WERI-Rb-1 (cell line): ENCODE measurements at regions not wholly inside any gene's neighbourhood (a gene's known extent, or its start where the extent isn't known, plus 50 kb on each side); places are given as distances from the start of the nearest gene placed in this dataset.
"Not testable (repeated sequence)": the region's sequence is repeated elsewhere in the genome, so short reads cannot be mapped to it uniquely, and the experiment has no call there.

ENCODE experiments used
- DNase-seq: peaks from one replicate; pipeline ENCODE4 v3.0.0-alpha.2; 2020
- H3K27ac ChIP-seq: fragments of 250-450 bp; sonication (Bioruptor Pico); 2 replicates; pipeline ENCODE4 v1.5.1; 2020; ENCODE audit warnings: mild to moderate bottlenecking, moderate library complexity
- H3K27me3 ChIP-seq: fragments of 250-450 bp; sonication (Bioruptor Pico); 2 replicates; pipeline ENCODE4 v1.5.1; 2021; ENCODE audit warnings: mild to moderate bottlenecking, low read depth, moderate library complexity; ENCODE audit not compliant: insufficient read depth, severe bottlenecking
- H3K36me3 ChIP-seq: fragments of 250-450 bp; sonication (Bioruptor Pico); 2 replicates; pipeline ENCODE4 v1.5.1; 2020; ENCODE audit warnings: mild to moderate bottlenecking, moderate library complexity
- H3K4me3 ChIP-seq: 2 replicates; pipeline ENCODE4 v1.5.1; 2011; ENCODE audit warnings: low read depth, mild to moderate bottlenecking, control low read depth, low read length
- H3K9me3 ChIP-seq: fragments of 250-450 bp; sonication (Bioruptor Pico); 2 replicates; pipeline ENCODE4 v1.5.1; 2021; ENCODE audit warnings: mild to moderate bottlenecking, moderate library complexity; ENCODE audit not compliant: severe bottlenecking
- TF ChIP-seq, protein P1 (sequence below): IDR thresholded peaks from 2 replicates; pipeline ENCODE4 v1.5.1; 2011; ENCODE audit warnings: low read depth, mild to moderate bottlenecking, control low read depth, inconsistent platforms, low read length

DNA sequence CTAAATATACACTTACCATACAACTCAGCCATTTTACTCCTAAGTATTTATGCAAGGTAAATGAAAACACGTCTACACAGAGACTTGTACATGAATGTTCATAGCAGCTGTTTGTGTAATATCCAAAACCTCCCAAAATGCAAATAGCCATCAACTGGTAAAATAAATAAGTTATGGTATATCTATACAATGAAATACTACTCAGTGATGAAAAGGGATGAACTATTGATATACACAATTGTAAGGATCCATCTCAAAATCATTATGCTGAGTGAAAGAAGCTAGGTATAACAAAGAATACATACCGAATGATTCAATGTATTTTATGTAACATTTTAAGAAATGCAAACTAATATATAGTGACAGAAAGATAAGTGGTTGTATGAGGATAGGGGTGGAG lies 149.8 kb upstream of the TNFSF11 start:
- no peak for DNase-seq
- H3K27ac ChIP-seq, result no peak overlapping the region
- TF ChIP-seq, protein P1, sequence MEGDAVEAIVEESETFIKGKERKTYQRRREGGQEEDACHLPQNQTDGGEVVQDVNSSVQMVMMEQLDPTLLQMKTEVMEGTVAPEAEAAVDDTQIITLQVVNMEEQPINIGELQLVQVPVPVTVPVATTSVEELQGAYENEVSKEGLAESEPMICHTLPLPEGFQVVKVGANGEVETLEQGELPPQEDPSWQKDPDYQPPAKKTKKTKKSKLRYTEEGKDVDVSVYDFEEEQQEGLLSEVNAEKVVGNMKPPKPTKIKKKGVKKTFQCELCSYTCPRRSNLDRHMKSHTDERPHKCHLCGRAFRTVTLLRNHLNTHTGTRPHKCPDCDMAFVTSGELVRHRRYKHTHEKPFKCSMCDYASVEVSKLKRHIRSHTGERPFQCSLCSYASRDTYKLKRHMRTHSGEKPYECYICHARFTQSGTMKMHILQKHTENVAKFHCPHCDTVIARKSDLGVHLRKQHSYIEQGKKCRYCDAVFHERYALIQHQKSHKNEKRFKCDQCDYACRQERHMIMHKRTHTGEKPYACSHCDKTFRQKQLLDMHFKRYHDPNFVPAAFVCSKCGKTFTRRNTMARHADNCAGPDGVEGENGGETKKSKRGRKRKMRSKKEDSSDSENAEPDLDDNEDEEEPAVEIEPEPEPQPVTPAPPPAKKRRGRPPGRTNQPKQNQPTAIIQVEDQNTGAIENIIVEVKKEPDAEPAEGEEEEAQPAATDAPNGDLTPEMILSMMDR, result no peak
- H3K36me3 ChIP-seq, result no peaks in the 10 kb centered on the region
- H3K9me3 ChIP-seq, result no peaks in the 10 kb centered on the region
- no peaks in the 10 kb centered on the region for H3K27me3 ChIP-seq
- no peak overlapping the region for H3K4me3 ChIP-seq

DNA sequence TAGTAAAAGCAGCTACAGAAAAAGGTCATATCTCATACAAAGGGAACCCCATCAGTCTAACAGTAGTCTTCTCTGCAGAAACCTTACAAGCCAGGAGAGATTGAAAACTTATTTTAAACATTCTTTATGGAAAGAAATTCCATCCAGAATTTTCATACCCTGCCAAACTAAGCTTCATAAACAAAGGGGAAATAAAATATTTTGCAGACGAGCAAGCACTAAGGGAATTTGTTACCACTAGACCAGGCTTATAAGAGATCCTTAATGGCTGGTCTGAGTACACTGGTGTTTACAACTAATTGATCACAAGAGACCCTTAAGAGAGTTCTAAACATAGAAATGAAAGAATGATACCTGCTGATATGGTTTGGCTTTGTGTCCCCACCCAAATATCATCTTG lies 128.6 kb upstream of the TNFSF11 start:
- H3K36me3 ChIP-seq, result no peaks in the 10 kb centered on the region
- H3K27me3 ChIP-seq, result no peaks in the 10 kb centered on the region
- DNase-seq, result no peak
- no peaks in the 10 kb centered on the region for H3K9me3 ChIP-seq
- no peak overlapping the region for H3K27ac ChIP-seq
- no peak overlapping the region for H3K4me3 ChIP-seq
- TF ChIP-seq, protein P1, result no peak

DNA sequence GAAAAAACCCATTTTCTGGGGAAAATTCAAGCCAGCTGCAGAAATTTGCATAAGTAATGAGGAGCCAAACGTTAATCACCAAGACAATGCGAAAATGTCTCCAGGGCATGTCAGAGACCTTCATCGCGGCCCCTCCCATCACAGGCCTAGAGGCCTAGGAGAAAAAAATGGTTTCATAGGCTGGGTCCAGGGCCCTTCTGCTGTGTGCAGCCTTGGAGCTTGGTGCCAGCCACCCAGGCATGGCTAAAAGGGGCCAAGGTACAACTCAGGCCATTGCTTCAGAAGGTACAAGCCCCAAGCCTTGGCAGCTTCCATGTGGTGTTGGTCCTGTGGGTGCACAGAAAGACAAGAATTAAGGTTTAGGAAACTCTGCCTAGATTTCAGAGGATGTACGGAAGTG lies 127.4 kb upstream of the TNFSF11 start:
- not testable (repeated sequence) for H3K4me3 ChIP-seq, DNase-seq, H3K36me3 ChIP-seq, H3K27ac ChIP-seq, H3K9me3 ChIP-seq, H3K27me3 ChIP-seq

DNA sequence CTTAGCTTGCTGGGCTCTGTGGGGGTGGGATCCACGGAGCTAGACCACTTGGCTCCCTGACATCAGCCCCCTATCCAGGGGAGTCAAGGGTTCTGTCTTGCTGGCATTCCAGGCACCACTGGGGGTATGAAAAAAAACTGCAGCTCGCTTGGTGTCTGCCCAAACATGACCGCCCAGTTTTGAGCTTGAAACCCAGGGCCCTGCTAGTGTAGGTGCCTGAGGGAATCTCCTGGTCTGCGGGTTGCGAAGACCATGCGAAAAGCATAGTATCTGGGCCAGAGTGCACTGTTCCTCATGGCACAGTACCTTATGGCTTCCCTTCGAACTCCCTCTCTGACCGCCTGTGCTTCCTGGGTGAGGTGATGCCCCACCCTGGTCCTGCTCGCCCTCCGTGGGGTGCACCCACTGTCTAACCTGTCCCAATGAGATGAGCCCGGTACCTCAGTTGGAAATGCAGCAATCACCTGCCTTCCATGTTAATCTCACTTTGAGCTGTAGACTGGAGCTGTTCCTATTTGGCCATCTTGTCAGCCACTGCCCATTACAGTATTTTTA lies 120.8 kb upstream of the TNFSF11 start:
- H3K27me3 ChIP-seq, result no peaks in the 10 kb centered on the region
- no peaks in the 10 kb centered on the region for H3K9me3 ChIP-seq
- H3K36me3 ChIP-seq, result no peaks in the 10 kb centered on the region
- DNase-seq, result no peak
- H3K27ac ChIP-seq, result no peak overlapping the region
- H3K4me3 ChIP-seq, result no peak overlapping the region
- TF ChIP-seq, protein P1, result no peak

DNA sequence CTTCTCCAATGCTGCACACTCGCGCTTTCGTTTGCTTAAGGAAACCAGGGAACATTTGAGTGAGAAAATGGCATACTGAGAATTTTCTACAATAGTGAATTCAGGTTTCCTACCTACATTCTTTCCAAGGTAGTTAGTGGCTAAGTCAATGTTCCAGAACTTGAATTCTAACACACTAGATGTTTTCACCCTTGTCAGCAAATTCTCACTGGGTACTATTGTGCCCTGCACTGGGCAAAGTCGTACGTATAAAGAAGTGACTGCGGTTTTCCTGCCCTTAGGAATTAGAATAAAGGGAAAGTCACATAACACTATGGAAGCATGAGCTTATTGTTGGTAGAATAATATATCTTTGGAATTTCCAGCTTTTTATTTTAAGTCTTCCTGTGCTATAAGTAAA lies 119.2 kb upstream of the TNFSF11 start:
- no peak for DNase-seq
- no peaks in the 10 kb centered on the region for H3K9me3 ChIP-seq
- no peak overlapping the region for H3K27ac ChIP-seq
- H3K36me3 ChIP-seq, result no peaks in the 10 kb centered on the region
- no peak overlapping the region for H3K4me3 ChIP-seq
- TF ChIP-seq, protein P1, result no peak
- H3K27me3 ChIP-seq, result no peaks in the 10 kb centered on the region

DNA sequence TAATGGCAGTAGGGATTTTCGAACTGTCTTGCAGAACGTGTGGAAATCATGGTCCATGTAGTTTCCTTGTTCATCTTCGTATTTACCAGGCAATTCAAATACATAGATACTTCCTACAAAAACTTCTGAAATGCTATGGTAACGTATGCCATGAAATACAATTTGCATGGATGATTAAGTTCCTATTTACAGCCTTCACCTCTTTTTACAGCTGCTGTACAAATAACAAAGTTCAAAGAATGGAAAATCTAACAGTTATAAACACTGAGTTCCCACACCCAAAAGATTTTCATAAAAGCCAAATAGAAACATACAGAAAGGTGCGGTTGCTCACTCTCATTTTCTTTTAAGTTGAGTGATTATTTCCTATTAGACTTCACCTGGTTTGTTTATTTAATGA lies 115.8 kb upstream of the TNFSF11 start:
- no peaks in the 10 kb centered on the region for H3K36me3 ChIP-seq
- no peak for DNase-seq
- H3K4me3 ChIP-seq, result no peak overlapping the region
- H3K27ac ChIP-seq, result no peak overlapping the region
- H3K27me3 ChIP-seq, result no peaks in the 10 kb centered on the region
- TF ChIP-seq, protein P1, result no peak
- no peaks in the 10 kb centered on the region for H3K9me3 ChIP-seq
